Osteoblast (primary cell): ENCODE measurements at regions not wholly inside any gene's neighbourhood (a gene's known extent, or its start where the extent isn't known, plus 50 kb on each side); places are given as distances from the start of the nearest gene placed in this dataset.

Source experiments
- DNase-seq: peaks from one replicate; pipeline ENCODE4 v3.0.0; 2011; ENCODE audit warnings: low spot score, mixed read lengths; ENCODE audit not compliant: insufficient read length; ENCODE audit errors: missing footprints
- H2AFZ ChIP-seq: 2 replicates; pipeline ENCODE4 v1.6.0; 2011; ENCODE audit warnings: mild to moderate bottlenecking, low read length
- H3K27ac ChIP-seq: 2 replicates; pipeline ENCODE4 v1.5.1; 2011; ENCODE audit warnings: mild to moderate bottlenecking, low read depth, low read length, moderate library complexity
- H3K27me3 ChIP-seq: 2 replicates; pipeline ENCODE4 v1.6.0; 2012; ENCODE audit warnings: mild to moderate bottlenecking, control low read depth, inconsistent platforms, low read length, moderate library complexity; ENCODE audit not compliant: insufficient read depth
- H3K36me3 ChIP-seq: 2 replicates; pipeline ENCODE4 v1.5.1; 2011; ENCODE audit warnings: mild to moderate bottlenecking, low read length, control low read depth, moderate library complexity; ENCODE audit not compliant: insufficient read depth
- H3K4me1 ChIP-seq: 2 replicates; pipeline ENCODE4 v1.5.1; 2011; ENCODE audit warnings: mild to moderate bottlenecking, low read length, control low read depth, moderate library complexity; ENCODE audit not compliant: insufficient read depth
- H3K4me2 ChIP-seq: 2 replicates; pipeline ENCODE4 v1.6.0; 2011; ENCODE audit warnings: mild to moderate bottlenecking, low read length; ENCODE audit not compliant: insufficient read depth
- H3K4me3 ChIP-seq: fragments of 200-600 bp; sonication (generic); 3 replicates; pipeline ENCODE4 v1.5.1; 2012; ENCODE audit warnings: mild to moderate bottlenecking, low read length, inconsistent platforms; ENCODE audit not compliant: insufficient read depth
- H3K79me2 ChIP-seq: 2 replicates; pipeline ENCODE4 v1.6.0; 2012; ENCODE audit warnings: mild to moderate bottlenecking, low read length, control low read depth, inconsistent platforms; ENCODE audit not compliant: insufficient read depth
- H3K9me3 ChIP-seq: 2 replicates; pipeline ENCODE4 v1.5.1; 2011; ENCODE audit warnings: low read depth, low read length, control low read depth
- H4K20me1 ChIP-seq: 2 replicates; pipeline ENCODE4 v1.6.0; 2012; ENCODE audit warnings: mild to moderate bottlenecking, low read length, control low read depth; ENCODE audit not compliant: insufficient read depth
- CTCF ChIP-seq: IDR thresholded peaks from 2 replicates; pipeline ENCODE4 v1.5.1; 2011; ENCODE audit warnings: mild to moderate bottlenecking, low read depth, low read length, moderate library complexity; ENCODE audit errors: extremely low read depth

DNA sequence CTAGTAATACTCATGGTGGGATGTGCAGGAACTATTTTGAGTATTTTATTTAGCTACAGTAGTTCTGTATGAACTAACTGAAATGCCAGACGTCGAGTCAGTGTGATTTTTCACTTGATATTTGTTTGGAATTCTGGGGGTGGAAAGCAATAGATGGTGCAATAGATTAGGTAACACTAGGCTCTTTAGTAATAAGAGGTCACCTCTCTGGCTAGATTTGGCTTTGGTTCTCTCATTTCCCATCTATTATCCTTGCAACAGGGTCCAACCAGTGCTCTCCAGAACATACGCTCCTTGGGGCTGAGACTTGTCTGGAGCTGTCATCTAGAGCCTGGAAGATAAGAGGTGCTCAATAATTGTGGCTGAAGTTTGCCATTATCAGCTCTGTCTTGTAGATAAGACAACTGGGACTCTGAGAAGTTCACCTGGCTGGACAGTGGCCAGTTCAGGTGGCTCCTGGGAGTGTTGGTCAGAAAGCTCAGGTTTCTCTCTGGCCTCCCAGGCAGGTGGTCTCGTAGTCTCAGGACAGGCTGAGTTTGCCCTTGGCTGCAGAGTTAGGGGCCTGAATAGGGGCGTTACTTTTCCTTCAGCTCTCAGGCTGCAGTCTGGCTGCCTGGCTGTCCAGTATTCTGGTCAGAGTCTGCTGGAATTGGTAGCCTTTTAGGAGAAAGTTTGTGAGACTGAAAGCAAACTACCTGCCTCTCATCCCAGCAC, 277.5 kb upstream of the RGMA start:
- Histone ChIP-seq H3K36me3 (no peaks in the 10 kb centered on the region), H3K27ac (no peak overlapping the region), H2AFZ (no peak overlapping the region), H3K4me3 (no peak overlapping the region), H3K4me2 (no peak overlapping the region), H3K4me1 (no peaks in the 10 kb centered on the region), H4K20me1 (no peaks in the 10 kb centered on the region), H3K27me3 (no peaks in the 10 kb centered on the region), H3K79me2 (no peaks in the 10 kb centered on the region), H3K9me3 (peaks cover 3% of the 10 kb centered on the region)
- TF ChIP-seq CTCF, result no peak
- no peak for DNase-seq

DNA sequence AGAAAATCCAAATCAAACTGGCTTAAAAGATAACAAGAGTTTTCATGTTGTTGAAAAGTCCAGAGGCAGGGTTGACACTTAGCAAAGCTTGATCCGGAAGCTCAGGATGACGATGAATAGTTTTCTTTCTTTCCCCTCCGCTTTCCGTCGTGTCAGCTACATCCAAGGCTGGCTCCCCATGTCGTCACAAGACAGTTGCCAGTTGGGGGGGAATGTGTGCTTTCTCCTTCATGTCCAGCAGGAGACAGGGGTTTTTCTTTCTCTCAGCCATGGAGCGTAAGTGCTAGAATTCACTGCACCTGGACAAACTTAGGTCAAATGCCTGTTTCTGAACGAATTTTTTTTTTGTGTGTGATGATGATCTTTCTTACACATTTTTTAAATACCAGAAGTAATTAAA, 273.8 kb upstream of the RGMA start:
- Histone ChIP-seq H3K9me3 (peaks cover 3% of the 10 kb centered on the region), H3K4me2 (no peak overlapping the region), H3K36me3 (no peaks in the 10 kb centered on the region), H4K20me1 (no peaks in the 10 kb centered on the region), H3K27ac (no peak overlapping the region), H3K27me3 (no peaks in the 10 kb centered on the region), H3K79me2 (no peaks in the 10 kb centered on the region), H2AFZ (no peak overlapping the region), H3K4me1 (no peaks in the 10 kb centered on the region), H3K4me3 (no peak overlapping the region)
- no peak for TF ChIP-seq CTCF
- DNase-seq, result no peak

DNA sequence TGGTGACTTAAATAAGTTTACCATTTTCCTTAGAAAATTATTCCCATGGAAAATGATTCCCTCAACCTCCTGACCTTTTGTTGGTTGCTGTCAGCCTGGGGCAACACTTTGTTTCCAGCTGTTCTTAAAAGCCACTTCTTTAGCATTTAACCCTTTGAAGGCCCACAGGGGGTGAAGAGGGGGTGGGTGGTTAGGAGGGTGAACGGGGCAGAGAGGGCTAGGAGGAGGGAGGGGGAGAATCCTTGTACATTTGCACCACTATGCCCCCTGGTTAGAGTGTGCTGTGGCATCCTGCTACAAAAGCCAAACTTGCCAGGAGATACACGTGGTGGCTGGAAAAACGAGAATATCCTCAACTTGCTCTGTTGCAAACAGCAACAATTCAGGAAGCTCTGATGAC, 273.2 kb upstream of the RGMA start:
- peaks cover 3% of the 10 kb centered on the region for H3K9me3 ChIP-seq
- H3K4me2 ChIP-seq, result no peak overlapping the region
- H4K20me1 ChIP-seq, result no peaks in the 10 kb centered on the region
- no peak for DNase-seq
- no peaks in the 10 kb centered on the region for H3K79me2 ChIP-seq
- no peaks in the 10 kb centered on the region for H3K27me3 ChIP-seq
- no peak overlapping the region for H2AFZ ChIP-seq
- no peak overlapping the region for H3K27ac ChIP-seq
- no peaks in the 10 kb centered on the region for H3K4me1 ChIP-seq
- H3K36me3 ChIP-seq, result no peaks in the 10 kb centered on the region
- no peak overlapping the region for H3K4me3 ChIP-seq
- TF ChIP-seq CTCF, result no peak

DNA sequence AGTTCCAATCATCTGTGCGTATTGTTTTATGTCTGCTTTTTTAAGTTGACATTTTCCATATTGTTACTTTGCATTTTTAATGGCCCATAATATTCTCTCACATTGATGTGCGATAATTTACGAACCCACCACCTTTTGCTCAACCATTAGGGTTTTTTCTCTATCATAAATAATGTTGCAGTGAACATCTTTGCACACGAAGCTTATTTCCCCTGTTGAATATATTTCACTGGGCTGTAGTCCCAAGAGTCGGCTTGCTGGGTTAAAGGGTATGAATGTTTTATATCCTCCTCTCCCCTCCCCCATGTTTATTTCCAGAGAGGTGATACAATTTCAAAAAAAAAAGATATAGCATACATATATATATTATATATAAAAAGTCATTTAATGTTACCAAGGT, 272.7 kb upstream of the RGMA start:
- no peak for TF ChIP-seq CTCF
- Histone ChIP-seq H4K20me1 (no peaks in the 10 kb centered on the region), H3K4me3 (no peak overlapping the region), H3K27ac (no peak overlapping the region), H3K9me3 (peaks cover 3% of the 10 kb centered on the region), H3K36me3 (no peaks in the 10 kb centered on the region), H3K79me2 (no peaks in the 10 kb centered on the region), H3K4me1 (no peaks in the 10 kb centered on the region), H3K27me3 (no peaks in the 10 kb centered on the region), H2AFZ (no peak overlapping the region), H3K4me2 (no peak overlapping the region)
- DNase-seq, result no peak
